ENCODE measurements at regions not wholly inside any gene's neighbourhood (a gene's known extent, or its start where the extent isn't known, plus 50 kb on each side); places are given as distances from the start of the nearest gene placed in this dataset.

DNA sequence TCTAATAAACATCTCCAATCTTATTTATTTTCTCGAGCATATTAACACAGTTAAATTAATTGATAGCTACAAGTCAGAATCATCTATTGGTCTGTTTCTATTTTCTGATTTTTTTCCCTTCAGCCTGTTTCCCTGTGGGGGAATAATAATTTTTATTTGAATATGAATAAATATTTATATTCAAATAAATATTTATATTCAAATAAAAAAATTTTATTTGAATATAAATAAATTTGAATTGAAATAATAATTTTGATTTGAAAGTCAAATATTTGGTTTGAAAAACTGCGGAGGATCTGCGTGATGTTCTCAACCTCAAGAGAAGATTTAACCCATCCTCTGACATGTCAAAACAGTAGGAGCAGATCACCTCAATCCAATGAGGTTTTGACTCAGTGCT lies 380.1 kb upstream of the MEIS2 start:
- TF ChIP-seq, protein P1, sequence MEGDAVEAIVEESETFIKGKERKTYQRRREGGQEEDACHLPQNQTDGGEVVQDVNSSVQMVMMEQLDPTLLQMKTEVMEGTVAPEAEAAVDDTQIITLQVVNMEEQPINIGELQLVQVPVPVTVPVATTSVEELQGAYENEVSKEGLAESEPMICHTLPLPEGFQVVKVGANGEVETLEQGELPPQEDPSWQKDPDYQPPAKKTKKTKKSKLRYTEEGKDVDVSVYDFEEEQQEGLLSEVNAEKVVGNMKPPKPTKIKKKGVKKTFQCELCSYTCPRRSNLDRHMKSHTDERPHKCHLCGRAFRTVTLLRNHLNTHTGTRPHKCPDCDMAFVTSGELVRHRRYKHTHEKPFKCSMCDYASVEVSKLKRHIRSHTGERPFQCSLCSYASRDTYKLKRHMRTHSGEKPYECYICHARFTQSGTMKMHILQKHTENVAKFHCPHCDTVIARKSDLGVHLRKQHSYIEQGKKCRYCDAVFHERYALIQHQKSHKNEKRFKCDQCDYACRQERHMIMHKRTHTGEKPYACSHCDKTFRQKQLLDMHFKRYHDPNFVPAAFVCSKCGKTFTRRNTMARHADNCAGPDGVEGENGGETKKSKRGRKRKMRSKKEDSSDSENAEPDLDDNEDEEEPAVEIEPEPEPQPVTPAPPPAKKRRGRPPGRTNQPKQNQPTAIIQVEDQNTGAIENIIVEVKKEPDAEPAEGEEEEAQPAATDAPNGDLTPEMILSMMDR (IDR thresholded peaks at IDR 0.05), result no peak
- no peak for TF ChIP-seq POLR2A (IDR thresholded peaks at IDR 0.05; ENCODE audit: low read depth)
